GM12875 (cell line): ENCODE measurements at regions not wholly inside any gene's neighbourhood (a gene's known extent, or its start where the extent isn't known, plus 50 kb on each side); places are given as distances from the start of the nearest gene placed in this dataset.

Source experiments
- H3K4me3 ChIP-seq: one replicate; pipeline ENCODE4 v1.5.1; 2011; ENCODE audit warnings: low read depth, low read length, control low read depth
- CTCF ChIP-seq: IDR thresholded peaks from 2 replicates; pipeline ENCODE4 v1.5.1; 2011; ENCODE audit warnings: low read depth, mild to moderate bottlenecking, control low read depth, inconsistent platforms, low read length, moderate library complexity, borderline replicate concordance; ENCODE audit not compliant: insufficient read depth

GRCh38 chr3:76178412-76178811 lies 393.1 kb upstream of the ZNF717 start:
- no peak overlapping the region for H3K4me3 ChIP-seq
- TF ChIP-seq CTCF, result no peak

- H3K4me3 ChIP-seq, result no peak overlapping the region
- no peak for TF ChIP-seq CTCF
These were observed 395.9 kb upstream of the ZNF717 start for GRCh38 chr3:76181213-76181612.

GRCh38 chr3:76198086-76198485 lies 412.7 kb upstream of the ZNF717 start:
- H3K4me3 ChIP-seq, result no peak overlapping the region
- no peak for TF ChIP-seq CTCF

- TF ChIP-seq CTCF, result no peak
- H3K4me3 ChIP-seq, result no peak overlapping the region
These were observed 414.0 kb upstream of the ZNF717 start for GRCh38 chr3:76199382-76199781.

GRCh38 chr3:76203578-76203977 lies 418.2 kb upstream of the ZNF717 start:
- no peak overlapping the region for H3K4me3 ChIP-seq
- TF ChIP-seq CTCF, result no peak

GRCh38 chr3:76206346-76206745 lies 421.0 kb upstream of the ZNF717 start:
- no peak for TF ChIP-seq CTCF
- no peak overlapping the region for H3K4me3 ChIP-seq

- no peak overlapping the region for H3K4me3 ChIP-seq
- no peak for TF ChIP-seq CTCF
These were observed 427.3 kb upstream of the ZNF717 start for GRCh38 chr3:76212679-76213078.
